Endothelial cell of umbilical vein (primary cell): ENCODE measurements at regions not wholly inside any gene's neighbourhood (a gene's known extent, or its start where the extent isn't known, plus 50 kb on each side); places are given as distances from the start of the nearest gene placed in this dataset.

ENCODE experiments used
- BruUV-seq: library from RNA; stranded (reverse); fragments of 400-500 nt; replicated peaks from 2 replicates; lab custom pipeline; 2021; lab: Mats Ljungman, UMichigan
- CTCF ChIA-PET: fragments of 300-600, 350-600 bp; sonication (Branson Sonifier 250); formaldehyde crosslinking; loops from one replicate; lab custom pipeline; 2021; ENCODE audit warnings: antibody characterized with exemption, inconsistent platforms; lab: Charles Lee
- POLR2A ChIA-PET: fragments of 300-600, 350-600 bp; sonication (Branson Sonifier 250); formaldehyde crosslinking; loops from one replicate; lab custom pipeline; 2021; ENCODE audit warnings: antibody characterized with exemption, inconsistent platforms; lab: Charles Lee
- DNase-seq: peaks from one replicate; pipeline ENCODE4 v3.0.0-alpha.2; 2011; ENCODE audit warnings: low read depth, low spot score
- FAIRE-seq: peaks from 2 replicates; lab custom pipeline; 2011; peaks lifted over from hg19 to GRCh38; lab: Jason Lieb, UNC
- H2AFZ ChIP-seq: 2 replicates; pipeline ENCODE4 v1.6.0; 2012; ENCODE audit warnings: low read depth, low read length, control low read depth, inconsistent platforms
- H3K27ac ChIP-seq: 2 replicates; pipeline ENCODE4 v1.5.1; 2011; ENCODE audit warnings: low read depth, mild to moderate bottlenecking, control low read depth, low read length, moderate library complexity; ENCODE audit not compliant: insufficient read depth
- H3K27me3 ChIP-seq, 2 experiments: 2 replicates each; pipeline versions ENCODE4 v1.6.0 to v1.6.1; 2011; ENCODE audit warnings: low read length in 2 of 2, mixed read lengths in 1 of 2; ENCODE audit not compliant: control insufficient read depth in 2 of 2, insufficient read depth in 2 of 2
- H3K36me3 ChIP-seq, 2 experiments: 2 replicates in 1 of 2; 3 replicates in 1 of 2; pipeline ENCODE4 v1.5.1; 2011; ENCODE audit warnings: low read length in 2 of 2, mild to moderate bottlenecking in 1 of 2, moderate library complexity in 1 of 2; ENCODE audit not compliant: control insufficient read depth in 2 of 2, insufficient read depth in 2 of 2; ENCODE audit errors: extremely low read depth in 1 of 2
- H3K4me1 ChIP-seq: 3 replicates; pipeline ENCODE4 v1.5.1; 2011; ENCODE audit warnings: mild to moderate bottlenecking, low read length; ENCODE audit not compliant: control insufficient read depth, insufficient read depth; ENCODE audit errors: extremely low read depth
- H3K4me2 ChIP-seq: 2 replicates; pipeline ENCODE4 v1.6.1; 2011; ENCODE audit warnings: low read length, control low read depth, mixed read lengths; ENCODE audit not compliant: insufficient read depth
- H3K4me3 ChIP-seq, 3 experiments: fragments of 200-600 bp in 1 of 3; sonication (generic), shearing (Covaris generic) in 1 of 3; replicated peaks in 1 of 3; 2 replicates each; pipeline ENCODE4 v1.5.1; 2011 to 2016; ENCODE audit warnings: control low read depth in 3 of 3, low read length in 3 of 3, mild to moderate bottlenecking in 2 of 3, inconsistent platforms in 1 of 3, low read depth in 1 of 3, moderate library complexity in 1 of 3; ENCODE audit not compliant: insufficient read depth in 1 of 3
- H3K79me2 ChIP-seq: 2 replicates; pipeline ENCODE4 v1.6.0; 2012; ENCODE audit warnings: low read length, inconsistent platforms; ENCODE audit not compliant: control insufficient read depth, insufficient read depth
- H3K9ac ChIP-seq: replicated peaks from 2 replicates; pipeline ENCODE3; 2011; ENCODE audit warnings: low read length, control low read depth; ENCODE audit not compliant: insufficient read depth; ENCODE audit errors: extremely low read depth
- H3K9me1 ChIP-seq: replicated peaks from 3 replicates; pipeline ENCODE4 v1.6.0; 2011; ENCODE audit warnings: mild to moderate bottlenecking, low read length; ENCODE audit not compliant: control insufficient read depth, insufficient read depth; ENCODE audit errors: extremely low read depth
- H3K9me3 ChIP-seq: replicated peaks from 2 replicates; pipeline ENCODE4 v1.5.1; 2012; ENCODE audit warnings: low read length, inconsistent platforms; ENCODE audit not compliant: control insufficient read depth, insufficient read depth
- H4K20me1 ChIP-seq: replicated peaks from 2 replicates; pipeline ENCODE3; 2011; ENCODE audit warnings: mild to moderate bottlenecking, low read length; ENCODE audit not compliant: control insufficient read depth, insufficient read depth; ENCODE audit errors: extremely low read depth
- EZH2 ChIP-seq: IDR thresholded peaks from 2 replicates; pipeline ENCODE4 v1.6.1; 2012; ENCODE audit warnings: borderline replicate concordance, low read depth, mild to moderate bottlenecking, moderate library complexity, low read length, inconsistent platforms; ENCODE audit not compliant: severe bottlenecking
- FOS ChIP-seq: IDR thresholded peaks from 2 replicates; pipeline ENCODE4 v1.6.1; 2011; ENCODE audit warnings: mild to moderate bottlenecking, low read length, moderate library complexity, borderline replicate concordance; ENCODE audit not compliant: insufficient read depth
- GATA2 ChIP-seq: IDR thresholded peaks from 2 replicates; pipeline ENCODE4 v1.7.0; 2011; ENCODE audit warnings: low read depth, mild to moderate bottlenecking, moderate library complexity, mixed read lengths, low read length; ENCODE audit not compliant: insufficient read length, insufficient read depth
- JUN ChIP-seq: IDR thresholded peaks from 2 replicates; pipeline ENCODE4 v1.6.1; 2011; ENCODE audit warnings: borderline replicate concordance, low read depth; ENCODE audit not compliant: insufficient read length, insufficient read depth
- MYC ChIP-seq: IDR thresholded peaks from one replicate; pipeline ENCODE4 v1.6.1; 2011; ENCODE audit warnings: mild to moderate bottlenecking, low read depth, low read length
- POLR2A ChIP-seq: IDR thresholded peaks from 2 replicates; pipeline ENCODE4 v1.6.1; 2012; ENCODE audit warnings: low read depth, mild to moderate bottlenecking, control low read depth, low read length
- POLR2AphosphoS5 ChIP-seq: IDR thresholded peaks from 2 replicates; pipeline ENCODE4 v1.6.1; 2012; ENCODE audit warnings: low read depth, mild to moderate bottlenecking, control low read depth, low read length, moderate library complexity; ENCODE audit not compliant: insufficient read depth
- dilution Hi-C: fragments of 300-500 bp; cut with MboI; formaldehyde crosslinking; loops from one replicate; pipeline ENCODE4 v1.15.0; 2019; ENCODE audit warnings: low sequenced_read_pairs; ENCODE audit not compliant: extremely low pct_ligation_motif_present
- intact Hi-C: fragments of 100-400 bp; cut with micrococcal nuclease; formaldehyde crosslinking; loops from one replicate; pipeline ENCODE4 v1.10.0; 2022
- TF ChIP-seq, protein P1 (sequence below), 2 donors: IDR thresholded peaks; 1 replicate in 1 of 2; 2 replicates in 1 of 2; pipeline ENCODE4 v1.5.1; 2011; ENCODE audit warnings: low read length in 2 of 2, mild to moderate bottlenecking in 2 of 2, moderate library complexity in 2 of 2, control low read depth in 1 of 2, inconsistent platforms in 1 of 2, low read depth in 1 of 2; ENCODE audit not compliant: insufficient read depth in 1 of 2; ENCODE audit errors: extremely low read depth in 1 of 2
- TF ChIP-seq, protein P2 (sequence below): IDR thresholded peaks from 2 replicates; pipeline ENCODE4 v1.6.1; 2011; ENCODE audit not compliant: insufficient read depth, insufficient read length

DNA sequence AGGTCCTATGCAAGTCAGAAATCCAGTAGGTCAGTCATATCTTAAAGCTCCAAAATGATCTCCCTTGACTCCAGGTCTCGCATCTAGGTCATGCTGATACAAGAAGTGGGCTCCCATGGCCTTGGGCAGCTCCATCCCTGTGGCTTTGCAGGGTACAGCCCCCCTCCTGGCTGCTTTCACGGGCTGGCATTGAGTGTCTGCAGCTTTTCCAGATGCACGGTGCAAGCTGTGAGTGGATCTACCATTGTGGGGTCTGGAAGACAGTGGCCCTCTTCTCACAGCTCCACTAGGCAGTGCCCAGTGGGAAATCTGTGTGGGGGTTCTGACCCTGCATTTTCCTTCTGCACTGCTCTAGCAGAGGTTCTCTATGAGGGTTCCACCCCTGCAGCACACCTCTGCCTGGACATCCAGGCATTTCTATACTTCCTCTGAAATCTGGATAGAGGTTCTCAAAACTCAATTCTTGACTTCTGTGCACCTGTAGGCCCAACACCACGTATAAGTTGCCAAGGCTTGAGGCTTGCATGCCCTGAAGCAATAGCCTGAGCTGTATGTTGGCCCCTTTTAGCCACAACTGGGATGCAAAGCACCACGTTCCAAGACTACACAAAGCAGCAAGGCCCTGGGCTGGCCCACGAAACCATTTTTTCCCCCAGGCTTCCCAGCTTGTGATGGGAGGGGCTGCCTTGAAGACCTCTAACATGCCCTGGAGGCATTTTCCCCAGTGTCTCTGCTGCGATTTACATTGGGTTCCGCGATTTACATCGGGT, 472.7 kb downstream of the NPHP4 start:
- H3K9me3 ChIP-seq = no peaks in the 10 kb centered on the region

More for the DNA sequence above, 472.7 kb downstream of the NPHP4 start:
- FAIRE-seq (no peak), DNase-seq (no peak)
- Histone ChIP-seq H2AFZ (no peak overlapping the region), H3K27ac (no peak overlapping the region), H3K36me3 (no peaks in the 10 kb centered on the region), H3K79me2 (no peaks in the 10 kb centered on the region), H3K4me3 (no peak overlapping the region), H3K4me2 (no peak overlapping the region), H3K9me1 (no peaks in the 10 kb centered on the region), H3K27me3 (no peaks in the 10 kb centered on the region), H3K4me1 (no peaks in the 10 kb centered on the region), H4K20me1 (no peaks in the 10 kb centered on the region), H3K9ac (no peak overlapping the region)
- dilution Hi-C loops = no loop called here
- BruUV-seq = no TSS peak
- no peak for TF ChIP-seq JUN
- no peak for TF ChIP-seq GATA2
- TF ChIP-seq POLR2A = no peak
- TF ChIP-seq FOS = no peak
- TF ChIP-seq MYC = no peak
- TF ChIP-seq, protein P1, sequence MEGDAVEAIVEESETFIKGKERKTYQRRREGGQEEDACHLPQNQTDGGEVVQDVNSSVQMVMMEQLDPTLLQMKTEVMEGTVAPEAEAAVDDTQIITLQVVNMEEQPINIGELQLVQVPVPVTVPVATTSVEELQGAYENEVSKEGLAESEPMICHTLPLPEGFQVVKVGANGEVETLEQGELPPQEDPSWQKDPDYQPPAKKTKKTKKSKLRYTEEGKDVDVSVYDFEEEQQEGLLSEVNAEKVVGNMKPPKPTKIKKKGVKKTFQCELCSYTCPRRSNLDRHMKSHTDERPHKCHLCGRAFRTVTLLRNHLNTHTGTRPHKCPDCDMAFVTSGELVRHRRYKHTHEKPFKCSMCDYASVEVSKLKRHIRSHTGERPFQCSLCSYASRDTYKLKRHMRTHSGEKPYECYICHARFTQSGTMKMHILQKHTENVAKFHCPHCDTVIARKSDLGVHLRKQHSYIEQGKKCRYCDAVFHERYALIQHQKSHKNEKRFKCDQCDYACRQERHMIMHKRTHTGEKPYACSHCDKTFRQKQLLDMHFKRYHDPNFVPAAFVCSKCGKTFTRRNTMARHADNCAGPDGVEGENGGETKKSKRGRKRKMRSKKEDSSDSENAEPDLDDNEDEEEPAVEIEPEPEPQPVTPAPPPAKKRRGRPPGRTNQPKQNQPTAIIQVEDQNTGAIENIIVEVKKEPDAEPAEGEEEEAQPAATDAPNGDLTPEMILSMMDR (IDR thresholded peaks at IDR 0.05; ENCODE audit: extremely low read depth in 1 of 2, insufficient read depth in 1 of 2, low read depth in 1 of 2, low read length in 2 of 2) = no peak
- TF ChIP-seq EZH2 = no peak
- TF ChIP-seq, protein P2, sequence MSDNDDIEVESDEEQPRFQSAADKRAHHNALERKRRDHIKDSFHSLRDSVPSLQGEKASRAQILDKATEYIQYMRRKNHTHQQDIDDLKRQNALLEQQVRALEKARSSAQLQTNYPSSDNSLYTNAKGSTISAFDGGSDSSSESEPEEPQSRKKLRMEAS = no peak
- no peak for TF ChIP-seq POLR2AphosphoS5
- ChIA-PET POLR2A (no interaction called here), CTCF (no interaction called here)
- intact Hi-C loops = no loop called here
